Fibroblast of mammary gland (primary cell): ENCODE measurements at regions not wholly inside any gene's neighbourhood (a gene's known extent, or its start where the extent isn't known, plus 50 kb on each side); places are given as distances from the start of the nearest gene placed in this dataset.
"Not testable (repeated sequence)": the region's sequence is repeated elsewhere in the genome, so short reads cannot be mapped to it uniquely, and the experiment has no call there.

ENCODE experiments used
- DNase-seq: peaks from one replicate; pipeline ENCODE4 v3.0.0-alpha.2; 2010; ENCODE audit warnings: low read depth
- H3K4me3 ChIP-seq: 2 replicates; pipeline ENCODE4 v1.5.1; 2011; ENCODE audit warnings: low read depth, mild to moderate bottlenecking, low read length, moderate library complexity; ENCODE audit not compliant: control insufficient read depth
- TF ChIP-seq, protein P1 (sequence below): conservative IDR thresholded peaks from 2 replicates; pipeline ENCODE4 v1.5.1; 2011; ENCODE audit warnings: low read depth, low read length, inconsistent platforms; ENCODE audit not compliant: control insufficient read depth, insufficient read depth

DNA sequence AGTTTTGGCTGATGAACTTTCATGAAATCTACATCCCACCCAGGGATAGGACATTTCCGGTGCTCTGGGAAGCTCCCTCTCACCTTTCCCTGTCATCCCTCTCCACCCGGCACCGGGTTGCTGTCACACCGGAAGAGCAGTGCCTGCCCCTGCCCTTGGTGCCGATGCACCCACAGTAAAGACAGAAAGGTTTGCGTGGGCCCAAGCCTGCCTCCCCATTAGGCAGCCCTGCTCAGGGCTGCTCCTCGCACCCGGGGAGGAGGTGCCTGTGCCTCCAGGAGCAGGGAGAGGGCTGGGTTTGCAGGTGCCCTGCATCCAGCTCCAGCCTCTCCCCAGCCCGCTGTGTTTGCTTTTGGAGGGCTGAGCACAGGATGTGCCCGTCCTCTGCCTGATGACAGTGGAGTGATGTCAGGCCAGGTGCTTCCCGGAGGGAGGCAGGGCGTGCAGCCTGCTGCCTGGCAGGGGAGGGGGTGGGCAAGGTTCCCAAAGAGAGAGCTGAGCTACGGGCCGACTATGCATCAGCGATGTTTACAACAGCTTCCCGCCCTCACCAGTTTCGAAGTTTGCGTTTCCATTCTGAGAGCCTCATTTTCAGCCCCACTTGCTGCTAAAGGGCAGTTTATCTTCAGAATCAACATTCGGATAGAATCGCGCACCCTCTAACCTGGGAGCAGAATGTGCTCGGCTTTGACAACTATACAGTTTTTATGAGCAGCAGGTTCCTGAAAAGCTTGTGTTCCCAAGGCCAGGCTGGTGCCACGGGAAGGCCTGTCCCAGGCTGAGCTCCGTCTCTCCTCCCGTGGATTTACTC, 83.2 kb upstream of the CLDN5 start:
- no peak for DNase-seq
- H3K4me3 ChIP-seq = no peak overlapping the region
- TF ChIP-seq, protein P1, sequence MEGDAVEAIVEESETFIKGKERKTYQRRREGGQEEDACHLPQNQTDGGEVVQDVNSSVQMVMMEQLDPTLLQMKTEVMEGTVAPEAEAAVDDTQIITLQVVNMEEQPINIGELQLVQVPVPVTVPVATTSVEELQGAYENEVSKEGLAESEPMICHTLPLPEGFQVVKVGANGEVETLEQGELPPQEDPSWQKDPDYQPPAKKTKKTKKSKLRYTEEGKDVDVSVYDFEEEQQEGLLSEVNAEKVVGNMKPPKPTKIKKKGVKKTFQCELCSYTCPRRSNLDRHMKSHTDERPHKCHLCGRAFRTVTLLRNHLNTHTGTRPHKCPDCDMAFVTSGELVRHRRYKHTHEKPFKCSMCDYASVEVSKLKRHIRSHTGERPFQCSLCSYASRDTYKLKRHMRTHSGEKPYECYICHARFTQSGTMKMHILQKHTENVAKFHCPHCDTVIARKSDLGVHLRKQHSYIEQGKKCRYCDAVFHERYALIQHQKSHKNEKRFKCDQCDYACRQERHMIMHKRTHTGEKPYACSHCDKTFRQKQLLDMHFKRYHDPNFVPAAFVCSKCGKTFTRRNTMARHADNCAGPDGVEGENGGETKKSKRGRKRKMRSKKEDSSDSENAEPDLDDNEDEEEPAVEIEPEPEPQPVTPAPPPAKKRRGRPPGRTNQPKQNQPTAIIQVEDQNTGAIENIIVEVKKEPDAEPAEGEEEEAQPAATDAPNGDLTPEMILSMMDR = no peak

DNA sequence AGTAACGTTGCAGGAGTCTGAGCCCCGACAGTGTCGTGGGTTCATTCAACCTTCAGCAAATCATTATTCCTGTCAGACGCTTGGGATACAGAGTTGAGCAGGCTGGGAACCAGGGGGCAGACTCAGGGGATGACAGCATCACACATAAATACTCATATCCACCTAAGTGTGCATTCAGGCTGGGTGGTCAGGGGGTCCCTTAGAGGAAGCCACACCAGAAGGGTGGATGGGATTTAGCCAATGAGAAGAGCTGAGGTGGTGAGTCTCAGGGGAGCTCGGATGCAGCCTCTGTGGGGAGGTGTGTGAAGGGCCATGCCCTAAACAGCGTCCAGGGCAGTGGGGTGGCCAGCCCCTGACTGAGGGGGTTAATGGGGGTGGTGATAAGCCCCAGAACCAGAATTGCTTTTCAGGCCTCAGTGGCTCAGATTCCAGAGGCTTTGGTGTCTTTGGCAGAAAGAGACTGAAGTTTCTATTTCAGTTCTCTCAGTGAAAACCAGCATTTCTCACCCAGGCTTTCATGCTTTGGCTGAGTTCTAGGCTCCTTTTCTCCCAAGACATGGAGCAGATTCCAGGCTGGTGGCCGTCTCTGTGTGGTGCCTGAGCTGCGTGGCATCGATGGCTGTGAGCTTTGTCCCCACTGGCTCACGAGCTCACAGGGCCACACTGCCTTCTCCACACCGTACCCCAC, 83.9 kb upstream of the CLDN5 start:
- H3K4me3 ChIP-seq = no peak overlapping the region
- DNase-seq = no peak
- TF ChIP-seq, protein P1 = no peak

DNA sequence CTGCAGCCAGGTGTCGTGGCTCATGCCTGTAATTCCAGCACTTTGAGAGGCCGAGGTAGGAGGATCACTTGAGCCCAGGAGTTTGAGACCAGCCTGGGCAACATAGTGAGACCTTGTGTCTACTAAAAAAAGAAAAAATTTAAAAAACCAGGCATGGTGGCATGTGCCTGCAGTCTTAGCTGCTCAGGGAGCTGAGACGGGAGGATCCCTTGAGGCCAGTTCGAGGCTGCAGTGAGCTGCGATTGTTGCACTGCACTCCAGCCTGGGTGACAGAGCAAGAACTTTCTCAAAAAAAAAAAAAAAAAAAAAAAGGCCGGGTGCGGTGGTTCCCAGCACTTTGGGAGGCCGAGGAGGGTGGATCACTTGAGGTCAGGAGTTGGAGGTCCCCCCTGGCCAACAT, 85.5 kb upstream of the CLDN5 start:
- DNase-seq = not testable (repeated sequence)

DNA sequence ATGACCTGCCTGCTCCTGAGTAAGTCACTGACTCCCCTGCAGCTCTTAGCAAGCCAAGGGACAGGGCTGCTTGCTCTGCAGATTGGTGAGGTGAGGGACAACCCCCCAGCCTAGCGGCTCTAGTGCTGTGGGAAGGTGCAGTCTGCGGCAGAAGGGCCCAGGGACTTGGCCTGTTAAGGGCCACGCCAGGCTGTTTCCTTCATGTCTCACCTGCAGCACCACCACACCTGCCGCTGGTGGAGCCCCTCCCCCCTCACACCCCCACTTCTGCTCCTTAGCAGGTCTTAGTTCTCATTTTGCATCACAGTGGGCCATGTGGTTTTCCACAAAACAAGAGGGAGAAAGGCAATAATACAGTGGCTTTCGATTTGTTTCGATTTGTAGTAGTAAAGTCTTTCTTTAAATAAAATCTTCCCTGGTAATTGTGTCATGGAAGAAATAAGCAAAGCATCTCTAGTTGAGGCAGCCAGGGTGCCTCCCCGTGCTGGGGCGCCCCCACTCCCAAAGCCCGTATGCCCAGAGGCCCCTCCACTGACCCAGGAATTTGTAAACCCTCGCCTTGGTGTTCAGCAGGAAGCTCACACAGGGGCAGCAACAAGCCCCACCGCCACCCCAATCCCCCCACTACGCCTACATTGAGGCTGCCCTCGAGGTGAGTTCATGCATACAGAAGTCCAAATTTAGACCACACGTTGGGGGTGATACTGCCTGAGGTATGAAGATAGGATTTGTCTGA, 86.5 kb upstream of the CLDN5 start:
- DNase-seq = no peak
- H3K4me3 ChIP-seq = no peak overlapping the region
- TF ChIP-seq, protein P1 = no peak

More for the DNA sequence above, 85.5 kb upstream of the CLDN5 start:
- not testable (repeated sequence) for H3K4me3 ChIP-seq

DNA sequence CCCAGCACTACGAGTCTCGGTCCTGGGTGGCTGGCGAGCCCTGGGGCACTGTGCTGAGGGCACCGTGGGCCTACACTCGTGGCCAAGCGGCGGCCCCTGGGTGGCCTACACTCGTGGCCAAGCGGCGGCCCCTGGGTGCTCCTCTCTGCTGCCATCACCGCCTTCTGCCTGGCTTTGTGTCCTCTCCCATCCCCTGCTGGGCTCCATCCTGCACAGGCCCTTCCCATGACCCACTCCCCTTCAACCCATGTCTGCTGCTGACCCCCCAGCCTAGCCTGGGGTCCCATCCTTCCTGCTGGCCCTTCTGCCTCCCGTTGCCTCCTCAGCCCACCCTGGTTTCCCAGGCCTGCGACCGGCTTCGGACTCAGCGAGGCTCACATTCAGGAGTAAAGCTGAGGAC, 87.4 kb upstream of the CLDN5 start:
- TF ChIP-seq, protein P1 = no peak
- DNase-seq = no peak
- no peak overlapping the region for H3K4me3 ChIP-seq

DNA sequence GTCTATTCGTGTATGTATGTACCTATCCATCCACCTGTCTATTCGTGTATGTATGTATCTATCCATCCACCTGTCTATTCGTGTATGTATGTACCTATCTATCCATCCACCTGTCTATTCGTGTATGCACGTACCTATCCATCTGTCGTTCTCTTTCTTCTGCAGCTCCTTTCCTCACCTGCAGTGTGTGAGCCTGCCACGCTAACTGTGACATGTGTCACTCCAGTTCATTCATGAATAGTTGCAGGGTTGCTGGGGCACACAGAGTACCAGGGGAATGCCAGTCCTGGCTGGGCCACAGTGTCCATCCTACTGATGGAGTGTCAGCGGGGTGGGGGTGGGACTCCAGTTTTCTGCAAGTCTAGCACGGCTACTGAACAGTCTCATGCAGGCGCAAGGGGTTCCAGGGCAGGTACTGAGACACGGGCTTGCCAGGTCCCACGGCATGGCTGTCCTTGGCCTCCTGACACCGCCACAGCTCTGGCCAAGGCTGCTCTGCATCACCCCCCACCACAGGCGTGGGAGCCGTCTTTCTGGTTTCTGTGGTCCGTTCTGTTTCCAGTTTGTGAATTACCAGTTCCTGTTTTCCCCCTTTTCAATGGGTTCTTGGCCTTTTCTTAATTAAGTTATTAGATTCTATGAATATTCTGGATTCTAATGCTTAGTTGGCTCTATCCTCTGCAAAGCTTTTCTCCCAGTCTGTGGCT, 88.8 kb upstream of the CLDN5 start:
- TF ChIP-seq, protein P1 = no peak
- H3K4me3 ChIP-seq = no peak overlapping the region
- no peak for DNase-seq
